RWPE2 (cell line): ENCODE measurements at regions not wholly inside any gene's neighbourhood (a gene's known extent, or its start where the extent isn't known, plus 50 kb on each side); places are given as distances from the start of the nearest gene placed in this dataset.

Experiments used
- ATAC-seq: fragments of 200-7000 bp; cut with Tn5 transposase; 3 replicates; pipeline ENCODE4 v1.9.1; 2021; ENCODE audit warnings: low read depth
- DNase-seq: peaks from one replicate; pipeline ENCODE4 v3.0.0-alpha.2; 2020; ENCODE audit warnings: low spot score
- H3K27ac ChIP-seq: fragments of 450-650 bp; 2 replicates; pipeline ENCODE4 v1.5.1; 2017; ENCODE audit warnings: mild to moderate bottlenecking; ENCODE audit not compliant: poor library complexity, severe bottlenecking
- H3K27me3 ChIP-seq: fragments of 250-450 bp; sonication (Bioruptor Pico); 2 replicates; pipeline ENCODE4 v1.5.1; 2021; ENCODE audit warnings: mild to moderate bottlenecking, moderate library complexity; ENCODE audit not compliant: insufficient read depth, poor library complexity, severe bottlenecking
- H3K36me3 ChIP-seq: fragments of 250-450 bp; sonication (Bioruptor Pico); 2 replicates; pipeline ENCODE4 v1.5.1; 2020; ENCODE audit warnings: low read depth, mild to moderate bottlenecking, moderate library complexity
- H3K4me1 ChIP-seq: fragments of 250-450 bp; sonication (Bioruptor Pico); 2 replicates; pipeline ENCODE4 v1.5.1; 2021; ENCODE audit warnings: mild to moderate bottlenecking, moderate library complexity; ENCODE audit not compliant: insufficient read depth, poor library complexity, severe bottlenecking
- H3K4me3 ChIP-seq: fragments of 250-450 bp; sonication (Bioruptor Pico); 2 replicates; pipeline ENCODE4 v1.5.1; 2021; ENCODE audit warnings: mild to moderate bottlenecking, moderate library complexity; ENCODE audit not compliant: severe bottlenecking
- H3K9me3 ChIP-seq: fragments of 250-450 bp; sonication (Bioruptor Pico); 2 replicates; pipeline ENCODE4 v1.5.1; 2021; ENCODE audit warnings: mild to moderate bottlenecking, moderate library complexity; ENCODE audit not compliant: severe bottlenecking
- TF ChIP-seq, protein P1 (sequence below): fragments of 450-650 bp; IDR thresholded peaks from one replicate; pipeline ENCODE4 v1.5.1; 2017; ENCODE audit warnings: mild to moderate bottlenecking, moderate library complexity; ENCODE audit not compliant: poor library complexity, severe bottlenecking

DNA sequence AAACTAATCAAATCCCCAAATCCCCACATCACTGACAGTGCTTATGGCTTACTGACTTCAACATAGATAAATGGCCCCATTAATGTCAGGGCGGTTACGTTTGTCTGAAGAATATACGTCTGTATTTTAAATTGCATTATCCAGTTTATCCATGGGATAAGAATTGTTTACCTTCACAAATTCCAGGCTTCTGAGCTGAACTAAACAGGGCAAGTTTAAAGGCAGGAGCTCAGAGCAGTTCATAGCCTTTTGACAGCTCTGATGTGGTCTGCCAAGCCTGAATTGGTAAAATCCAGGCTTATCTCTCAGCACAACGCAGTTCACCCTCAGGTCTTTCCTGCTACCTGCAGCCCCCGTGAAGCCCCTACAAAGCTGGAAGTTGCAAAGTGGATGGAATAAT, 79.5 kb upstream of the GREM2 start:
- ATAC-seq (no peak), DNase-seq (no peak)
- Histone ChIP-seq H3K9me3 (no peaks in the 10 kb centered on the region), H3K4me1 (no peaks in the 10 kb centered on the region), H3K27ac (no peak overlapping the region), H3K36me3 (no peaks in the 10 kb centered on the region), H3K27me3 (no peaks in the 10 kb centered on the region), H3K4me3 (no peak overlapping the region)
- TF ChIP-seq, protein P1, sequence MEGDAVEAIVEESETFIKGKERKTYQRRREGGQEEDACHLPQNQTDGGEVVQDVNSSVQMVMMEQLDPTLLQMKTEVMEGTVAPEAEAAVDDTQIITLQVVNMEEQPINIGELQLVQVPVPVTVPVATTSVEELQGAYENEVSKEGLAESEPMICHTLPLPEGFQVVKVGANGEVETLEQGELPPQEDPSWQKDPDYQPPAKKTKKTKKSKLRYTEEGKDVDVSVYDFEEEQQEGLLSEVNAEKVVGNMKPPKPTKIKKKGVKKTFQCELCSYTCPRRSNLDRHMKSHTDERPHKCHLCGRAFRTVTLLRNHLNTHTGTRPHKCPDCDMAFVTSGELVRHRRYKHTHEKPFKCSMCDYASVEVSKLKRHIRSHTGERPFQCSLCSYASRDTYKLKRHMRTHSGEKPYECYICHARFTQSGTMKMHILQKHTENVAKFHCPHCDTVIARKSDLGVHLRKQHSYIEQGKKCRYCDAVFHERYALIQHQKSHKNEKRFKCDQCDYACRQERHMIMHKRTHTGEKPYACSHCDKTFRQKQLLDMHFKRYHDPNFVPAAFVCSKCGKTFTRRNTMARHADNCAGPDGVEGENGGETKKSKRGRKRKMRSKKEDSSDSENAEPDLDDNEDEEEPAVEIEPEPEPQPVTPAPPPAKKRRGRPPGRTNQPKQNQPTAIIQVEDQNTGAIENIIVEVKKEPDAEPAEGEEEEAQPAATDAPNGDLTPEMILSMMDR, result no peak

DNA sequence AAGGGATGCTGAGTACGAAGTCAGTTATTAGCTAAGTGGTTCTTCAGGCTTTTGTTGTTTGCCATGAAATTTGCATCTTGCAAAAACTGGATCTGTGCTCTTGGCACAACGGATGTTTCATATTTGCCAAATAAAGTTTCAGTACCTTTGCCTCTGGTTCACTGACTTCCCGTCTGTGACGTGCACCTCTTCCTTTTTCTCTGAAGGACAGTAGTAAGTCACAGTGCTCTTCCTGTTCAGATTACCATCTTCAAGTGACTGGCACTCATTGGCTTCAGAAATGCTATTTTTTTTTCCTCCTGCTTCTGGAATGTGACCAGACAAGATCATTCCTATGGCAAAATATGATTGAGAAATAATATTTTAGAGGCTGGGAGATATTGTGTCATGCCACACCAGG, 75.9 kb upstream of the GREM2 start:
- Histone ChIP-seq H3K4me3 (no peak overlapping the region), H3K36me3 (no peaks in the 10 kb centered on the region), H3K27me3 (no peaks in the 10 kb centered on the region), H3K4me1 (no peaks in the 10 kb centered on the region), H3K9me3 (no peaks in the 10 kb centered on the region), H3K27ac (no peak overlapping the region)
- no peak for DNase-seq
- peak; percentile 41; the same call in 2 of the 3 replicates for ATAC-seq
- TF ChIP-seq, protein P1, result no peak

DNA sequence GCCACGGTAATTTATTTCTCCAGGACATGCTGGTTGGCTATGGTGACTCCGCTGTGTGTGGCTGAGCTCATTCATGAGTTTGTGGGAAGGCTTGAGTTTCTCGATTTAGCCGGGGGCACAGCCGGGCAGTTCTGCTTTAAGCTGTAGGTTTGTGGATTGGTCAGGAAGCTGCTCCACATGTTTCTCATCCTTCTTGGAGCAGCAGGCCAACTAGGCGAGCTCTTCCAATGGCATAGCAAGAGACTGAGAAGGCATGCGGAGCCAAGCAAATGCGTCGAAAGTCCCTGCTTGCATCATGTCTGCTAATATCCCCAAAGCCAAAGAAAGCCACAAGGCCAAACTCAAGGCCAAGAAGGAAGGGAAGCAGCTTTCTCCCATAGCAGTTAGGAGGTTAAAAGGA, 71.6 kb upstream of the GREM2 start:
- ATAC-seq (no peak), DNase-seq (no peak)
- Histone ChIP-seq H3K36me3 (no peaks in the 10 kb centered on the region), H3K4me1 (no peaks in the 10 kb centered on the region), H3K27me3 (no peaks in the 10 kb centered on the region), H3K27ac (no peak overlapping the region), H3K9me3 (no peaks in the 10 kb centered on the region), H3K4me3 (no peak overlapping the region)
- TF ChIP-seq, protein P1, result no peak

DNA sequence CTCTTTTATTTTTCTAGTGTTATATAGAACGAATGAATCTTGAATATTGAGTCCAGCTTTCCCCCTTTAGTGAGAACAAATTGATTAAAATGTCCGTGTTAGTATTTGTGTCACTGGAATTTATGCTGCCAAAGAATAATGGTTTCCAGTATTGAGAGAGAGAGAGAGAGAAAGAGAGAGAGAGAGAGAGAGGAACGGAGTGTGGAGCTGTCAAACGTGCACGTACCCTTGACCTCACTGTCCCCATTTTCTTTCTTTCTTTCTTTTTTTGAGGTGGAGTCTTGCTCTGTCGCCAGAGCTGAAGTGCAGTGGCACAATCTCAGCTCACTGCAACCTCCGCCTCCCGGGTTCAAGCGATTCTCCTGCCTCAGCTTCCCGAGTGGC, 70.9 kb upstream of the GREM2 start:
- no peak overlapping the region for H3K27ac ChIP-seq
- H3K27me3 ChIP-seq, result no peaks in the 10 kb centered on the region
- no peaks in the 10 kb centered on the region for H3K9me3 ChIP-seq
- DNase-seq (no peak), ATAC-seq (no peak)
- no peak overlapping the region for H3K4me3 ChIP-seq
- H3K36me3 ChIP-seq, result no peaks in the 10 kb centered on the region
- H3K4me1 ChIP-seq, result no peaks in the 10 kb centered on the region
- TF ChIP-seq, protein P1, result no peak

DNA sequence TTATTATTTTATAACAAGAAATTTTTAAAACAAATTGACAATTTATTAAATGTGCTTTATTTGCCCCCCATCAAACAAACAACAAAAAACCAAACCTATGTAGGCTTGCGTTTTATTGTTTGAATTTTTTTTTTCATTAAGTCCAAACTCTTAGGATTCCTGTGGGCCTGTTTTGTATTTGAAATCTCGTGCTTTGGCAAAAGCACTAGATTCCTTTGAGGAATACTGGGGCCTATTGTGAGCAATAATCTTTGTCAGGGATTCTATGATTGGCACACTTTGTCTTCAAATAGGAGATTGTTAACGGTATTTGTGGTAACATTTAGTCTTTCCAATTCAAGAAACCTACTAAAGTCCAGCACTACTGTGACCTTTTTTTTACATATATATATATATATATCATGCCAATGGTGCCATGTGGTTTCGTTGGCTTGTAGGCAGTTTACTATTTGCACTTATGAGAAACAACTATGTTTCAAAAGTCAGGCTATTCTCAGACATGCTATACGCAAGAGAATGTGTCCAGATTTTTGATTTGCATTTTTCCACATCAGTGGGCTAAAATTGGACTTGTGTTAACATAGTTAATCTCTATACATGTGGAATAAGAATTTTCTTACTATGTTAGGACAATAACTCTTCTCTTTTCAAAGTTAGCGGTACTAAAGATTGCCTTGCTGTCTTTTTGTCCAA, 70.4 kb upstream of the GREM2 start:
- Histone ChIP-seq H3K27me3 (no peaks in the 10 kb centered on the region), H3K36me3 (no peaks in the 10 kb centered on the region), H3K4me3 (no peak overlapping the region), H3K9me3 (no peaks in the 10 kb centered on the region), H3K27ac (no peak overlapping the region), H3K4me1 (no peaks in the 10 kb centered on the region)
- ATAC-seq, result no peak
- DNase-seq, result no peak
- TF ChIP-seq, protein P1, result no peak
